Aorta (tissue), 5 donors: ENCODE measurements at regions not wholly inside any gene's neighbourhood (a gene's known extent, or its start where the extent isn't known, plus 50 kb on each side); places are given as distances from the start of the nearest gene placed in this dataset.
"Not testable (repeated sequence)": the region's sequence is repeated elsewhere in the genome, so short reads cannot be mapped to it uniquely, and the experiment has no call there.

ENCODE experiments used
- ATAC-seq: fragments of 200-7000 bp; cut with Tn5 transposase; one replicate; pipeline ENCODE4 v1.9.1; 2022; ENCODE audit warnings: moderate library complexity; ENCODE audit not compliant: low FRiP score
- DNase-seq, 2 donors: peaks; one replicate each; pipeline ENCODE4 v3.0.0-alpha.2; 2020
- H3K27ac ChIP-seq, 2 donors: one replicate each; pipeline ENCODE4 v1.5.1; 2013; ENCODE audit warnings: low read length in 2 of 2, mild to moderate bottlenecking in 2 of 2, moderate library complexity in 2 of 2, control low read depth in 1 of 2, inconsistent platforms in 1 of 2, low read depth in 1 of 2
- H3K27me3 ChIP-seq, 2 donors: one replicate each; pipeline ENCODE4 v1.6.1; 2013; ENCODE audit warnings: control low read depth in 1 of 2, low read length in 1 of 2, mild to moderate bottlenecking in 1 of 2, moderate library complexity in 1 of 2; ENCODE audit not compliant: insufficient read depth in 2 of 2, control insufficient read depth in 1 of 2
- H3K36me3 ChIP-seq, 2 donors: one replicate each; pipeline ENCODE4 v1.6.1; 2013; ENCODE audit warnings: control low read depth in 1 of 2, low read length in 1 of 2, mild to moderate bottlenecking in 1 of 2; ENCODE audit not compliant: insufficient read depth in 2 of 2, control insufficient read depth in 1 of 2
- H3K4me1 ChIP-seq, 2 donors: one replicate each; pipeline ENCODE4 v1.6.1; 2013; ENCODE audit warnings: low read length in 2 of 2, control low read depth in 1 of 2, mild to moderate bottlenecking in 1 of 2, moderate library complexity in 1 of 2; ENCODE audit not compliant: insufficient read depth in 2 of 2, control insufficient read depth in 1 of 2
- H3K4me3 ChIP-seq, 2 donors: one replicate each; pipeline ENCODE4 v1.5.1; 2013; ENCODE audit warnings: low read length in 2 of 2, control low read depth in 1 of 2, mild to moderate bottlenecking in 1 of 2
- H3K9me3 ChIP-seq: one replicate; pipeline ENCODE4 v1.6.1; 2013; ENCODE audit warnings: mild to moderate bottlenecking, low read length; ENCODE audit not compliant: control insufficient read depth
- WGBS, 2 donors: extraction: QIAGEN DNeasy Blood & Tissue Kit; methylation state at CpG; one replicate each; pipeline ENCODE4 v1.1.7; 2013; 5-methylcytosine and 5-hydroxymethylcytosine counted together
- intact Hi-C, 2 donors: fragments of 100-400 bp; cut with DNase I; formaldehyde crosslinking; loops; one replicate each; pipeline versions ENCODE4 v1.14.2 to v1.15.0; 2022
- donor health status: healthy with polysubstance abuse.
- donor health status: Bipolar disorder and iron deficiency.
- donor health status: DM: no; HTN: no; CAD: no.
- donor health status: DM: no; HTN: no; CAD: no.
- donor health status: DM: yes; HTN: yes; CAD: no.

- no peaks in the 10 kb centered on the region for H3K9me3 ChIP-seq
- peak; percentile 76 for ATAC-seq
- H3K36me3 ChIP-seq: no peaks in the 10 kb centered on the region
- no peak overlapping the region for H3K27ac ChIP-seq
- H3K27me3 ChIP-seq: no peaks in the 10 kb centered on the region
- WGBS, 2 donors: 75 to 79% methylated on average over 10 of the region's 10 CpGs
- DNase-seq: no peak
- H3K4me3 ChIP-seq: no peak overlapping the region
- peaks cover 0 to 4% of the 10 kb centered on the region in 2 donors for H3K4me1 ChIP-seq
- intact Hi-C loops: no loop called here
These were observed 135.0 kb downstream of the RALA start for GRCh38 chr7:39758234-39758970.

GRCh38 chr7:39761449-39761848, 138.1 kb downstream of the RALA start:
- H3K4me3 ChIP-seq: no peak overlapping the region
- DNase-seq (no peak), ATAC-seq (no peak)
- no peaks in the 10 kb centered on the region for H3K36me3 ChIP-seq
- no peak overlapping the region for H3K27ac ChIP-seq
- intact Hi-C loops: no loop called here
- no peaks in the 10 kb centered on the region for H3K27me3 ChIP-seq
- H3K4me1 ChIP-seq: no peaks in the 10 kb centered on the region
- WGBS, 2 donors: 86 to 88% methylated on average over 6 of the region's 6 CpGs
- no peaks in the 10 kb centered on the region for H3K9me3 ChIP-seq

GRCh38 chr7:39762466-39762865, 139.1 kb downstream of the RALA start:
- H3K9me3 ChIP-seq, H3K27me3 ChIP-seq, H3K36me3 ChIP-seq, DNase-seq, H3K27ac ChIP-seq, H3K4me1 ChIP-seq, H3K4me3 ChIP-seq, intact Hi-C loops, ATAC-seq: not testable (repeated sequence)
- WGBS, 2 donors: 62 to 69% methylated on average over 5 of the region's 5 CpGs

- H3K9me3 ChIP-seq, H3K27ac ChIP-seq, H3K36me3 ChIP-seq, H3K4me3 ChIP-seq, H3K27me3 ChIP-seq, H3K4me1 ChIP-seq, DNase-seq, intact Hi-C loops, ATAC-seq: not testable (repeated sequence)
- 60 to 63% methylated on average over 5 of the region's 5 CpGs for WGBS, 2 donors
These were observed 139.5 kb downstream of the RALA start for GRCh38 chr7:39762881-39763280.

GRCh38 chr7:39765833-39766232, 142.5 kb downstream of the RALA start:
- H3K36me3 ChIP-seq, H3K4me1 ChIP-seq, DNase-seq, H3K9me3 ChIP-seq, H3K27ac ChIP-seq, intact Hi-C loops, H3K27me3 ChIP-seq, ATAC-seq, H3K4me3 ChIP-seq: not testable (repeated sequence)
- WGBS, 2 donors: 89 to 90% methylated on average over 4 of the region's 4 CpGs

- H3K36me3 ChIP-seq, H3K27ac ChIP-seq, intact Hi-C loops, DNase-seq, ATAC-seq, H3K4me1 ChIP-seq, H3K4me3 ChIP-seq, H3K27me3 ChIP-seq, H3K9me3 ChIP-seq: not testable (repeated sequence)
- 80% methylated on average over 4 of the region's 4 CpGs for WGBS, 2 donors
These were observed 145.1 kb downstream of the RALA start for GRCh38 chr7:39768439-39768838.

GRCh38 chr7:39774341-39774851, 151.0 kb downstream of the RALA start:
- WGBS, 2 donors: 94% methylated on average over 9 of the region's 9 CpGs
- H3K27ac ChIP-seq, H3K36me3 ChIP-seq, ATAC-seq, H3K4me3 ChIP-seq, H3K4me1 ChIP-seq, intact Hi-C loops, H3K27me3 ChIP-seq, DNase-seq, H3K9me3 ChIP-seq: not testable (repeated sequence)

GRCh38 chr7:39781557-39781956, 158.2 kb downstream of the RALA start:
- ATAC-seq, H3K36me3 ChIP-seq, H3K27me3 ChIP-seq, H3K27ac ChIP-seq, DNase-seq, H3K4me3 ChIP-seq, H3K9me3 ChIP-seq, intact Hi-C loops, H3K4me1 ChIP-seq: not testable (repeated sequence)
- 99 to 100% methylated on average over 4 of the region's 4 CpGs for WGBS, 2 donors

- H3K4me3 ChIP-seq, H3K27ac ChIP-seq, H3K36me3 ChIP-seq, intact Hi-C loops, DNase-seq, ATAC-seq, H3K4me1 ChIP-seq, H3K27me3 ChIP-seq, H3K9me3 ChIP-seq: not testable (repeated sequence)
- 82% methylated on average over 3 of the region's 3 CpGs for WGBS, 2 donors
These were observed 163.1 kb downstream of the RALA start for GRCh38 chr7:39786440-39786839.
